GM19239 (cell line): ENCODE measurements at regions not wholly inside any gene's neighbourhood (a gene's known extent, or its start where the extent isn't known, plus 50 kb on each side); places are given as distances from the start of the nearest gene placed in this dataset.
"Not testable (repeated sequence)": the region's sequence is repeated elsewhere in the genome, so short reads cannot be mapped to it uniquely, and the experiment has no call there.

Source experiments
- DNase-seq: peaks from one replicate; pipeline ENCODE4 v3.0.0; 2011; ENCODE audit warnings: low spot score; ENCODE audit not compliant: insufficient read length
- FAIRE-seq: peaks from 2 replicates; lab custom pipeline; 2011; peaks lifted over from hg19 to GRCh38; lab: Jason Lieb, UNC

DNA sequence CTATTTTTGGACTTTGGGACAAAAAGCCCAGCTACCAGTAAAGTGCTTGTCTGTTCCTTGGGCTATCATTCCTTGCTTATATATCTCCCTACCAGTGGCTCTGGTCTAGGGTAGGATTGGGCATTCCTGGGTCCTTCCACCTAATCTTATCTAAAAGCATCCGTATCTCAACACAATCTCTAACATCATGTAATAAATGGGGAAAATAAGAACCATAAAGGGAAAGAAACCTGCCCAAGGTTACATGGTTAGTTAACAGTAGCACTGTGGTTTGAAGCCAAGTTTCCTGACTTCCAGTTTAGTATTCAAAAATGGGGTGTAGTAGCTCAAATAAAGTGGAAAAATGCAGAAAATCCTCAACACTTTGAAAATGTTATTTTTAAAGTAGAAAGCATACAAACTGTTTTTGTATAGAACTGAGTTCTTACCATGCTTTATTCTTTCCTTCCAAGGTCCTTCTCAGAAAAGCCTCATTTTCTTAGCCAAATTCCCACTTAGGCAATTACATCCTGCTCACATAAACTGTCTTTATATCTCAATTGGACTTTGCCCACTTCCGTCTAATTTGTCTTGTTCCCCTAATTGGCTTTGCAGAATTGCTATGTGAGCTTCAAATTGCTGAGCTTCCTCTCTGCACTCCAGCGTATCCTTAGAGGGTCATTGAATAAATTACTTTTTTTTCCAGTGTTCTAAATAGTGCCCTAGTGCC lies 273.1 kb upstream of the UBE2E3 start:
- no peak for DNase-seq
- FAIRE-seq: no peak

DNA sequence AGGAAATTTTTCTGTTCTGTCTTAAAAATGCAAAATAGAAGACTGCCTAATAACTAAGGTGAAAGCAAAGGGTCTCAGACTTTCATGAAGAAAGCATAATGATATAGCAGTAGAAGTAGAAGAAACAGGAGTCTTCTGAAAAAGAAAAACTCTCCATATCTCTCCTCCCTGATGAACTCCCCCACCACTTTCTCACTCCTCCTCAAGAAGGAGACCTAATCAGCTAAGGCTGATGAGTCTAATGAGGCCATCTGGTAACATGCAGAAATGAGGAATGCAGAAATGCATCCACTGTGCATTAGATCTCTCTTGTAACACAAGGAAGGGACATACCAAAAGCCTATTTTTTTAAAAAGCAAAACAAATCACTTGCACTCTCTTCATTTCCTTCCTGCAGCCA lies 273.7 kb upstream of the UBE2E3 start:
- DNase-seq (no peak), FAIRE-seq (no peak)

DNA sequence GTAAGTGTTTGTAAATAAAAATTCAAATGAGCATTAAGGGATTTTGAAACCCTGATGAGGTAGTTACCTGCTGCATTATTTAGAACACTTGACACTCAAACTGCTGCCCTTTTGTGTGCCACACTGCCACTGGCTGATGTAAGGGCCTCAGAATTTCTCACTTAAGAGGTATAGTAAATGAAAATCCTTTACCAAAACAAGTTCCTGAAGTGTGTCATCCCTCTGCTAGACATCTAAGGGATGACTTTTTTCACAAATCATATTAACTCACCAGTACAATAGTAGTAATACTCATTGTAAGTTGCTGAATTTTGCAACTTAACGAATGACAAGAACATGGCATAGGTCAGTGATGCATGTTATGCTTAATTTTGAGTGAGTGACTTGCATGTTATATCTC lies 274.9 kb upstream of the UBE2E3 start:
- no peak for DNase-seq
- no peak for FAIRE-seq

DNA sequence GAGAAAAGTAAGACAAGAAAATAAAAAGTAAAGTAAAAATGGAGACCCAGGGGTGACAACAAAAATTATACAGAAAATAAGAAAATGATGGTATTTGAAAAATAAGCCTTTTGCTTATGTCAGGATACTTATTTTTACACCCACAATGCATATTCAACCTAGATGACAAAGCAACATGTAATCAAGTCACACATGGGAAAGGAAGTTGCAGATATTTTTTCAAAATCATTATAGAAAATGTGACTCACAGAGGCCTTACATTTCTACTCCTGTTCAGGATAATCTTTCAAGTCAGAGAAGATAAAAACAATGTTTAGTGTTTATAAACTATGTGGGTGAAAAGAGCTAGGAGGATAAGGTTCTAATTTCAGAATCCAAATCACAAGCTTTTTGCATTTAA lies 275.3 kb upstream of the UBE2E3 start:
- FAIRE-seq: no peak
- DNase-seq: no peak

DNA sequence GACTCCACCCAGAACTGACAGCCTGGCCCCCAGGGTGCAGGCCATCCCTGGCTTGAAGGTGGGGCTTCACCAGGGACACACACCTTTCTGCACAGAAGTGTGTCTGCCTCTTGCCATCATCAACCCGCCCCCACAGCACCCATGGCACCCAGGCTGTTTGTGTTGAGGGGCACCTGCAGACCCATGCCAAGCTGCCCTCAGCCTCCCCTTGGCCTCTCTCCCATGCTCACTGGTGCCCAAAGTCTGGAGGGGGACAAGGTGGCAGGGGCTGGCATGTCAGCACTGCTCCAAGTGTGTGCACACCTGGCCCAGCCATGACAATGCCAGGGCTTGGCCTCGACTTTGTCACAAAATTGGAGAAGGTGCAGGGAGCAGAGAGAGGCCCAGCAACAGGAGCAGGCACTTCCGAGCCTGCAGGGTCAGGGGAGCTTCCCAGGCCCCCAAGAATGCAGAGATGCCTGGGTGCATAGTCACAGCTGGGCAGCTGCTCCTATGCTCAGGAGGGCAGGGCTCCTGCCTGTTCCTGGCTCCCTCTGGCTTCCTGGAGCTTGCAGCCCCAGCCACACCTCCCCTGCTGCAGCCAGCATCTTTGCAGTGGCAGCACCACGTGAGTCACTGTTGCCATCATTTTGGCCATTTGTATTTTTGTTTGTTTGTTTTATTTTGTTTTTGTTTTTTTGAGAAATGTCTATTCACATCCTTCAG lies 280.6 kb upstream of the UBE2E3 start:
- DNase-seq (no peak), FAIRE-seq (no peak)

DNA sequence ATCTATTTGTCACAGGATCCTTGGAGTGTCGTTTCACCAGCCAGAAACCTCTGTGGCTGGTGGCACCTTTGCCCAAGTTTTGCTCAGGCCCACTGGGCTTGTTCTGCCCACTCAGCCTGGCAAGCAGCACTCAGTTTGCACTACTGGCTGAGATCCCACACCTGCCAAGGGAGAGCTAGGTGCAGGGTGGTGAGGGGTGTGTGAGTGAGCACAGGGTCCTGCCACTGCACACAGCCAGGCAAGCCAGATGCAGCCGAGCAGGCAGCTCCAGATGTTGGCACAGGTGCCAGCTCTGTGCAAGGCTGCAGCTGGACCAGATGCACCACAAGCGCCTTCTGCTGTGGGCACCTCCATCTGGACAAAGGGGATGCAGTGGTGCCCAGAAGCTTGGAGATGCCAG lies 281.7 kb upstream of the UBE2E3 start:
- DNase-seq (no peak), FAIRE-seq (no peak)

DNA sequence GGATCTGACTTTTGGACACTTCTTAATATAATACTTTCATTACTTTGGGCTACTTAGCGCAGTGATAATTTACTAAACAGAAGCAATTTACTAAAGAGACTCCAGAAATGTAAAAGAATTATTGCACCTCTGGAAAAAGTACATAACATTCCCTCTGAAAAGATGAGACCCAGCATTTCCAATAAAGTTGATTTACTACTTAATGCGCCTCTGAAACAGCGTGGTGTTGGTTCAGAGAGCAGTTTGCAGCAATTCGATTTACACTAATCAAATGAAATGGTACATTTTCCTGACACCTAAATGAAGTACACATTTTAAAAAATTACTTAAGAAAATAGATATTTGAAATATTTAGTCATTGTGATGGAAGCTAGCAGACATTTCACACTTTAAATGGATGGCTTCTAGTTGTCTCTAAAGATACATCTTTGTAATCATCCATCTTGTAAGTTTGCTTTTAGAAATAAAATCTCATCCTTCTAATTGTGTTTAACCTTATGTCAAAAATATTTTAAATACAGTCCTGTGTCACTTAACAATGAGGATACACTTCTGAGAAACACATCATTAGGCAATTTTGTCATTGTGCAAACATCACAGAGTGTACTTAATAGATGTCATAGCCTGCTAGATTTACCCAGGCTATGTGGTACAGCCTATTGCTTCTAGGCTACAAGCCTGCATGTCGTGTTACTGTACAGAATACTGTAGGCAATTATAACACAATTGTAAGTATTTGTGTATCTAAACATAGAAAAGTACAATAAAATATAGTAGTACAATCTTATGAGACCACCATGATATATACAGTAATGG lies 284.6 kb upstream of the UBE2E3 start:
- DNase-seq (no peak), FAIRE-seq (no peak)

DNA sequence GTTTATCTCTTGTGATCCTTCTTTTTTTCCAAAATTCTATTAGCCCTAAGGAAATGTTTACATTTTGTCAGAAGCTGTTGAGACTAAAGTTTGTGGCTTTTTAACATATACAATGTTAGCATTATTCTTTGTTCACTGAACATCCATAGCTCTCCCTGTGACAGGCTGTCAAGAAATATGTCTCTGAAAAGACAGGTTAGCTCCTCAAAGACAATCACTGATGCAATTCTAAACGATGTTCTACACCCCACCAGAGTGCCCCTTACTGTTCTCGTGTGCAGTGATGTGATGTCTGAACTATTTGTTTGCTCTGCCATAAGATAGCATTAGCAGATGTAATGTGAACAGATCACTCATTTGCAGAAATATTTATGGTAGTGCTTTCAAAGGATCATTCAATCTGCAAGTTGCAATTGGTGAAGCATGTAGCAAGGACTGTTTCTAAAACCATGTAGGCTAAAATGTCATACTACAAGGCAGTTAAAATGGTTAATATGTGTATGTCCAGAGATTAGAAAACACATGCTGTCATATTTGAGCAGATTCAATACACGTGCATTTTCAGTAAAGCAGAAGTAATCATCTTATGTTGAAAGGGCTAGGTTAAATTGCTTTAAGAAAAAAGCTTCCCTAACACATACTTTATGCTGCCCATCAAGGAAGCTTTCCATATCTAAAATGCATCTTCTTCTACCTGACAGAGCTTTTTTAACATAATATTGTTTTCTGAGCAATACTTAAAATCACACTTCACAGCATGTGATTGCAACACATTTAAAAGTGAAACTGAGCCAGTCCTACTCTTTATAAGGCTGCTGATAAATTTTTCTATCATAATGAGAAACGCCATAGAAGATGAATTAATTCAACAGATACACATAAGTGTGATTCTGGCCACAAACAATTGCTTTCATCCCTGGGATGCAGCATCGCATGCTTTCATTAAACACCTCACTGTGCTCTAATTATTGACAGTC lies 285.7 kb upstream of the UBE2E3 start:
- DNase-seq: no peak
- FAIRE-seq: no peak

DNA sequence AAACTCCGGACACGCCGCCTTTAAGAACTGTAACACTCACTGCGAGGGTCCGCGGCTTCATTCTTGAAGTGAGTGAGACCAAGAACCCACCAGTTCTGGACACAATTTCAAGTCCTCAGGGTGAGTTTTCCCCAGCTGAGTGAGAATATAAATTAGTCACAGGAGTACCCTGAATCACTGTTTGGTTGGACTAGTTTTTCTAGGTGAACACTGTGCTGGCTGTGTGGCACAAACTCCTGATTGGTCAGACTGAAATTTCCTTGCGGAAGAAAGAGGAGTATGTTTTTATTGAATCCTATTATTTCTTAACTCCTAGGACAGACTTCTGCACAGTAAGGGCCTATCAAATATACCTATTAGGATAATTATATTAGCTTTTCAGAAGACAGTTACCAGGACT lies 288.1 kb upstream of the UBE2E3 start:
- DNase-seq (no peak), FAIRE-seq (no peak)

DNA sequence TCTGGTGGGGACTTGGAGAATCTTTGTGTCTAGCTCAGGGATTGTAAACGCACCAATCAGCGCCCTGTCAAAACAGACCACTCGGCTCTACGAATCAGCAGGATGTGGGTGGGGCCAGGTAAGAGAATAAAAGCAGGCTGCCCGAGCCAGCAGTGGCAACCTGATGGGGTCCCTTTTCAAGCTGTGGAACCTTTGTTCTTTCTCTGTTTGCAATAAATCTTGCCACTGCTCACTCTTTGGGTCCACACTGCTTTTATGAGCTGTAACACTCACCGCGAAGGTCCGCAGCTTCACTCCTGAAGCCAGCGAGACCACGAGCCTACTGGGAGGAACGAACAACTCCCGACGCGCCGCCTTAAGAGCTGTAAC lies 288.6 kb upstream of the UBE2E3 start:
- not testable (repeated sequence) for FAIRE-seq, DNase-seq

DNA sequence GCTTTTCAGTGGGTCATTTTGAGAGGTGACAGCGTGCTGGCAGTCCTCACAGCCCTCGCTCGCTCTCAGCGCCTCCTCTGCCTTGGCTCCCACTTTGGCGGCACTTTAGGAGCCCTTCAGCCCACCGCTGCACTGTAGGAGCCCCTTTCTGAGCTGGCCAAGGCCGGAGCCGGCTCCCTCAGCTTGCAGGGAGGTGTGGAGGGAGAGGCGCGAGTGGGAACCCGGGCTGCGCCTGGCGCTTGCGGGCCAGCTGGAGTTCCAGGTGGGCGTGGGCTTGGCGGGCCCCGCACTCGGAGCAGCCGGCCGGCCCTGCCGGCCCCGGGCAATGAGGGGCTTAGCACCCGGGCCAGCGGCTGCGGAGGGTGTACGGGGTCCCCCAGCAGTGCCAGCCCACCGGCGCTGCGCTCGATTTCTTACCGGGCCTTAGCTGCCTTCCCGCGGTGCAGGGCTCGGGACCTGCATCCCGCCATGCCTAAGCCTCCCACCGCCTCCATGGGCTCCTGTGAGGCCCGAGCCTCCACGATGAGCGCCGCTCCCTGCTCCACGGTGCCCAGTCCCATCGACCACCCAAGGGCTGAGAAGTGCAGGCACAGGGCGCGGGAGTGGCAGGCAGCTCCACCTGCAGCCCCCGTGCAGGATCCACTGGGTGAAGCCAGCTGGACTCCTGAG lies 289.1 kb upstream of the UBE2E3 start:
- not testable (repeated sequence) for DNase-seq, FAIRE-seq

DNA sequence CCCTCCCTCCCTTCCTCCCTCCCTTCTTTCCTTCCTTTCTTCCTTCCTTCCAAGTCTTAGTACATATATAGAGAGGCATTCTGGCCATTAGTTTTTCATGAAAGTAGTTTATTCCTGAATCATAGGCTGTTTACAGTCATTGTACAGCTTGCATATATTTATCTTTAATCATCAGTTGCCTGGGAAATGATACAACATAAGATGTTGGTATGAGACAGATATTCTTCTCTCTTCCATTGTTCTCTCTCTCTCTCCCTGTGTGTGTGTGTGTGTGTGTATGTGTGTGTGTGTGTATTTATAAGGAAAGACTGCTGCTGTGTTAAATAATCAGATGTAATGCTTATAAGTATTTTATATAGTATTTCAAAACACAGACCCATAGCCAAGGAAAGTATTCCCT lies 289.8 kb upstream of the UBE2E3 start:
- no peak for DNase-seq
- no peak for FAIRE-seq

DNA sequence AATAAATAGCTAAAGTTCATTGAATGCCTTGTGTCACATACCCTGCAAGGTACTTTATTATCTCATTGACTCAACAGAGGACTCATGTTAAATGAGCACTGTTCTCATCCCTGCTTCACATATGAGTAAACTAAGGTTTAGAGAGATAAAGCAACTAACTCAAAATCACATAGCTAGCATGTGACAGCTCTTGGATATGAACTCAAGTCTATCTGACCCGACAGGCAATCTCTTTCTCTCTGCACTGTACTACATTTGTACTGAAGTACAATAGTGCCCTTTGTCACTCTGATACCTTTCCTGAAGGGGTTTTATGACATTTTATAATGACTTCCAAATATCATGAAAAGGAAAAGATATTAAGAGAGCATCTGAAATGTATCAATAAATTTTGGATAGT lies 297.5 kb upstream of the UBE2E3 start:
- FAIRE-seq: no peak
- DNase-seq: no peak

DNA sequence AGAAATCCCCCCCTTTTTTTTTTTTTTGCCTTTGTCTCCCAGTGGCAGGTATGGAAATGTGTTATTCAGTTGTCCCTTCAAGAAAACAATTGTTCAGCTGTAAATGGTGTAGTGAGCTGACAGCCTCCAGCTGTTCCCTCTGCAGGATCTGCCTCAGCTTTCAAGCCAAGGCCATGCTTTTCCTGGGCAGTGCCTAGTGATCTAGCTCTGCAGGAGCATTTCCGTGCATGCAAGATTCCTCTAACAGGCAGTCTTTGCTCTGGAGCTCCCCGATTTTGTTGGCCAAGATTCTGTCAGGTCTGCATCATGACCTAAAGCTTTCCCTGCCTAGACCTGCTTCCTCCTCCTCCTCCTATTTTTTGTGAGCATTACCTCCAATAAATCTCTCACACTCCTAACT lies 300.7 kb upstream of the UBE2E3 start:
- DNase-seq (no peak), FAIRE-seq (no peak)

DNA sequence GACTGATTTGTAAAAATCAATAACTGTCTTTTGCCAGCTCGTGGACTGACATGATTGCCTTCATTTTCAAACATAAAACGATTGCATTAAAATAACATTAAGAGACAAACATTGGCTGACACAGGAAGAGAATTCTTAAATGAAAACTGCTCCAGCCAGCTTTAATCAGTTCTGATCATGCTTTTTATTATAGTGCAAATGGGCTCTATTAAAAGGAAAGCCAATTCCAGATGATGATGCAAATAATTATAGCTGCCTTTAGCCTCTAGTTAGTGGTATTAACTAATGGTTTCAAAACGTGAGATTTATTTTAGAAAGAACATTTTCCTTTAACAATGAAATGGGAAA lies 301.8 kb upstream of the UBE2E3 start:
- FAIRE-seq: no peak
- DNase-seq: no peak

DNA sequence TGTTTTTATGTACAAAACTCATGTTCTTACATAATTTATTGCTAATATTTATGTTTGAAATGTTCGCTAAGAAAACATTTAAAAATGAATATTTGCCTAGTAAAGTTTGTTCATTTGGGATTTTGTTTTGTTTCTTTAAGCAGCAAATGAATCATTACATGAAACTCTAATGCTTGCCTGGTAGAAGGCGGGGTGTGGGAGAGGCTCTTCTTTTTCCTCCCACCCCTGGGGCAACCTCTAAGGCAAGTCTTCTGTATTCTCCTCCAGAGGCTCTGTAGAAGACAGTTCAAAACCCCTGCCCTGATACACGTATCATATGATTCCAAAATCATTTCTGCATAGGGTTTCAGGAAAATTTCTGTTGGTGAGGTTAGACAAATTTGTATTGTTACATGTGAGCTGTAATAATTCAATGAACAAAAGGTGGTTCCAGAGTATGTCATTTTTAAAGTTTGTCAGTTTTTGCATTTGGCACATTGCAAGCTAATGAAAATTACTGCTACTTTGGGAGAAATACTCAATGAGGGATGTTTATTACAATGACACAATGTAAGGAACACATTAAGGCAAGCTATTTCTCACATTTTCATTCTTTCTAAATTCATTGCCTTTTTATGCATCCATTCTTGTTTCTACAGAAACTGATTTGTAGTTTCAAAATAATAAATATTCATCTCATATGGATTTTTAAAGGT lies 302.3 kb upstream of the UBE2E3 start:
- no peak for FAIRE-seq

DNA sequence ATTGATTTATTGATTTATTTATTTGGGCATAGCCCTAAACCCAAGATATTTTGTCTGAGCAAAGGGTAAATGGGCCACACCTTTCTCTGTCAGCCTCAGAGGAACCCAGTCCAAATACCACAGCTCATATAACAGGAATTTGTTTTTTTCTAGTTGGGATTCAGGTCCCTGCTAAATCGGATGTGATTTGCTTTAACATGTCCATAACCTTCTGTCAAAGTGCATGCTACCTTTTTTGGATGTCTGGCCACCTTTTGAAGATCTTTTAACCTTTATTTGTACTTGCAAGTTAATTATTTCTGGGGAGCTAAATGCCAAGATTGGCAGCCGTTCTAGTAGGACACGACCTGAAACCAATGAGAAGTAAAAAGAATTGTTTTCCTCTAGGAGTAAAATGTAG lies 303.2 kb upstream of the UBE2E3 start:
- FAIRE-seq (no peak), DNase-seq (no peak)

More for the DNA sequence above, 302.3 kb upstream of the UBE2E3 start:
- no peak for DNase-seq

DNA sequence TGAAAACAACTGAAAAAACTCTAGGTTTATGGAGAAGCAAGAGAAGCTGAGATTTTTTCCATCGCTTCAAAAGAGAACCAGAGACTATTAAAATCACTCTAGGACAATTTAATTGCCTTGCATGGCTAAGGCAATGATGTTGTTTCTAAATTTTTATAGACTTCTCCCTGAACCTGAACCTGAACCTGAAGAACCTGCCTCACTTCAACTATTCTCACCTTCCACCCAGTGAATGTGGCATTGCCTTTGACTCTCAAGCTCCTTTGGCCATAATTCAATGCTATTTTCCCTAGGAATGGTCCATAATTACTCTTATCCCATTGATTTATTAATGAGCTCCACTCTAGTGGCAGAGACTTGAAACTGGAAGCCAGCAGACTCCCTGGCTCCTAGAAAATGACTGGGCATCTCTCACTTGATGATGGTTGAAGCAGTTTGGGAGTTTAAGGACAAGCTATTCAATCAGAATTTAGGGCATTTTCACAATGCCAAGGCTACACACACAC lies 303.8 kb upstream of the UBE2E3 start:
- DNase-seq: no peak
- FAIRE-seq: no peak

DNA sequence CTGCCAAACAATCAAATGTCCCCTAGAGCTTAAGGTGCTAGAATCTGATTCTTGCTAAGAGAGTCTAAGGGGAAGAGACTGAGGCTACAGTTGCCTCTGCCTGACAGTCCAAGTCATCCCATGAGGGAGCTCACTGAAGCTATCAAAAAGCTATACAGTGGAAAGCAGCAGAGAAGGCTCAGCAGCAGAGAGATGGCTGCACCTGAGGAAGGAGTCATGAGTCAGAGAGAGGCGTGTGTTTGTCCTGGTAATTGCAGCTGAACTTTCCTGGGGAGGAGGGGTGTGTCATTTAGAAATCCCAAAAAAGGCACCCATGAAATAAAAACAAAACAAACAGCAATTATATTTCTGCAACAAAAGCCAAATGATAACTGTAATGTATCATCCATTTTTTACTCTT lies 305.2 kb upstream of the UBE2E3 start:
- no peak for FAIRE-seq
- DNase-seq: no peak
